Vagina (tissue), 2 donors: ENCODE measurements at regions not wholly inside any gene's neighbourhood (a gene's known extent, or its start where the extent isn't known, plus 50 kb on each side); places are given as distances from the start of the nearest gene placed in this dataset.

Experiments
- CTCF ChIP-seq, 3 experiments: fragments of 450-650 bp in 2 of 3; fragments of 200-600 bp in 1 of 3; sonication (generic) in 1 of 3; IDR thresholded peaks; one replicate each; pipeline ENCODE4 v1.5.1; 2017 to 2019; ENCODE audit warnings: antibody characterized with exemption in 3 of 3, mild to moderate bottlenecking in 2 of 3, moderate library complexity in 2 of 3
- POLR2A ChIP-seq, 2 donors: fragments of 450-650 bp; IDR thresholded peaks; one replicate each; pipeline ENCODE4 v1.6.1; 2017; ENCODE audit warnings: antibody characterized with exemption in 2 of 2, mild to moderate bottlenecking in 2 of 2, moderate library complexity in 2 of 2

DNA sequence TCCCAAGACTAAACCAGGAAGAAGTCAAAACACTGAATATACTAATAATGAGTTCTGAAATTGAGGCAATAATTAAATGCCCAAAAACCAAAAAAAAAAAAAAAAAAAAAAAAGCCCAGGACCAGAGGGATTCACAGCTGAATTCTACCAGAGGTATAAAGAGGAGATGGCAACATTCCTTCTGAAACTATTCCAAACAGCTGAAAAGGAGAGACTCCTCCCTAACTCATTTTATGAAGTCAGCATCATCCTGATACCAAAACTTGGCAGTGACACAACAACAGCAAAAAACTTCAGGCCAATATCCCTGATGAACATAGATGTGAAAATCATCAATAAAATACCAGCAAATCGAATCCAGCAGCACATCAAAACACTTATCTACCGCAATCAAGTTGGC is 108.5 kb upstream of the COL3A1 start:
- TF ChIP-seq POLR2A (IDR thresholded peaks at IDR 0.05) (no peak), CTCF (IDR thresholded peaks at IDR 0.05) (no peak)
